ENCODE measurements at regions not wholly inside any gene's neighbourhood (a gene's known extent, or its start where the extent isn't known, plus 50 kb on each side); places are given as distances from the start of the nearest gene placed in this dataset.

GRCh38 chr9:12368569-12368968, 324.6 kb upstream of the TYRP1 start:
- DNase-seq = no peak
- Mint-ChIP-seq H3K4me1 (no peaks in the 10 kb centered on the region), H3K36me3 (ENCODE audit: low read depth) (no peaks in the 10 kb centered on the region), H3K4me3 (no peak overlapping the region), H3K27ac (no peak overlapping the region), H3K9me3 (no peaks in the 10 kb centered on the region), H3K27me3 (ENCODE audit: low read depth, poor library complexity) (no peaks in the 10 kb centered on the region)
- TF ChIP-seq, protein P1, sequence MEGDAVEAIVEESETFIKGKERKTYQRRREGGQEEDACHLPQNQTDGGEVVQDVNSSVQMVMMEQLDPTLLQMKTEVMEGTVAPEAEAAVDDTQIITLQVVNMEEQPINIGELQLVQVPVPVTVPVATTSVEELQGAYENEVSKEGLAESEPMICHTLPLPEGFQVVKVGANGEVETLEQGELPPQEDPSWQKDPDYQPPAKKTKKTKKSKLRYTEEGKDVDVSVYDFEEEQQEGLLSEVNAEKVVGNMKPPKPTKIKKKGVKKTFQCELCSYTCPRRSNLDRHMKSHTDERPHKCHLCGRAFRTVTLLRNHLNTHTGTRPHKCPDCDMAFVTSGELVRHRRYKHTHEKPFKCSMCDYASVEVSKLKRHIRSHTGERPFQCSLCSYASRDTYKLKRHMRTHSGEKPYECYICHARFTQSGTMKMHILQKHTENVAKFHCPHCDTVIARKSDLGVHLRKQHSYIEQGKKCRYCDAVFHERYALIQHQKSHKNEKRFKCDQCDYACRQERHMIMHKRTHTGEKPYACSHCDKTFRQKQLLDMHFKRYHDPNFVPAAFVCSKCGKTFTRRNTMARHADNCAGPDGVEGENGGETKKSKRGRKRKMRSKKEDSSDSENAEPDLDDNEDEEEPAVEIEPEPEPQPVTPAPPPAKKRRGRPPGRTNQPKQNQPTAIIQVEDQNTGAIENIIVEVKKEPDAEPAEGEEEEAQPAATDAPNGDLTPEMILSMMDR (IDR thresholded peaks at IDR 0.05) = no peak

DNA sequence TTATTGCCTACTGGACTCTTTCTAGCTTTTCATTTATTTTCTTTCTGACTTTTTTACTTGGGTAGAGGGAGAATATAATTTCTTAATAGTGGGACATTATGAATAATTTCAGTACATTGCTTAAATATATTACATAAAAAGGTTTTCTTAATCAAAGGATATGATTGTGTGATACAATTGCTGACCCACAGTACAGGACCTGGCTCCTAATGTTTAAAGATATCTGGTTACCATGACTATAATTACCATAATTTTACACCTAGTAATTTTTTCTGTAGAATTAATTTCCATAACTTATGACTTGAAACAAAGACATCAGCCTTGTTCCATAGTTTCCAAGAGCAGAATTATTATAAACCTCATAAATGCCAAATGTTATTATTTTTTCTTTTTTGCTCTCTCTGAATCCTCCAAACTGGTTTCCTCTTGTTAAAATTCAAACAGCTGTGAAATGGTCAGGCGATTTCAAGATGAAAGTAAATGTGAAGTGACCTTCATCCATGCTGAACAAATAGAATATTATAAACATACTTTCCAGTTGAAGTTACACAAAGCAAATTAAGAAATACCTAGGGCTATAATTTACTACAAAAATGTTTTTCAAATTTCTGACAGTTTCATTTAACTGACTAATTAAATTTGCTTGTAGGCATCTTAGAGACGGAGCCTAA, 301.2 kb upstream of the TYRP1 start:
- TF ChIP-seq, protein P1 (IDR thresholded peaks at IDR 0.05) = no peak
- Mint-ChIP-seq H3K27me3 (ENCODE audit: low read depth, poor library complexity) (no peaks in the 10 kb centered on the region), H3K9me3 (no peaks in the 10 kb centered on the region)

GRCh38 chr9:12394105-12394504, 299.1 kb upstream of the TYRP1 start:
- no peaks in the 10 kb centered on the region for H3K36me3 Mint-ChIP-seq (ENCODE audit: low read depth)

More for the DNA sequence above, 301.2 kb upstream of the TYRP1 start:
- no peaks in the 10 kb centered on the region for H3K36me3 Mint-ChIP-seq (ENCODE audit: low read depth)
- H3K4me3 Mint-ChIP-seq = no peak overlapping the region
- DNase-seq = no peak
- H3K4me1 Mint-ChIP-seq = no peaks in the 10 kb centered on the region
- no peak overlapping the region for H3K27ac Mint-ChIP-seq

GRCh38 chr9:12403721-12404120, 289.5 kb upstream of the TYRP1 start:
- no peak for DNase-seq
- TF ChIP-seq, protein P1 (IDR thresholded peaks at IDR 0.05) = no peak

More at GRCh38 chr9:12394105-12394504, 299.1 kb upstream of the TYRP1 start:
- Mint-ChIP-seq H3K9me3 (no peaks in the 10 kb centered on the region), H3K4me1 (no peaks in the 10 kb centered on the region), H3K4me3 (no peak overlapping the region), H3K27me3 (ENCODE audit: low read depth, poor library complexity) (no peaks in the 10 kb centered on the region), H3K27ac (no peak overlapping the region)
- DNase-seq = no peak
- TF ChIP-seq, protein P1 (IDR thresholded peaks at IDR 0.05) = no peak

DNA sequence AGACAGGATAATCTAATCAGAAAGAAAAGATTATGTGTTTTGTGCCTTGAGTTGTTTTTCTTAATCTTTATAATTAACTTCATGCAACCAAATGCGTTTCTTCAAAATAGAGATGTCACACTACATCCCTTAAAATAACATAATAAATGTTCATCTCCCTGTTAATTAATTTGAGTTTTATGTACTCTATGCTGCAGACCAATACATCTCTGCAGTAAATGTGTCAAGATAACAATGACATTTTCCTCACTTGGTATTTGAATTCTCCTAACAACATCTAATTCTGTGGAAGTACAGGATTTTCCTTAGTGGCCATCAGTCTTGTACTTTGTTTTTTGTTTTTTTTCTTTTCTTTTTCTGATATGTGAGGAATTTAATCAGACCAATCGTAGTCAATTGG, 279.2 kb upstream of the TYRP1 start:
- TF ChIP-seq, protein P1 (IDR thresholded peaks at IDR 0.05) = no peak
- Mint-ChIP-seq H3K27me3 (ENCODE audit: low read depth, poor library complexity) (no peaks in the 10 kb centered on the region), H3K9me3 (no peaks in the 10 kb centered on the region), H3K36me3 (ENCODE audit: low read depth) (no peaks in the 10 kb centered on the region), H3K4me1 (peaks cover 8% of the 10 kb centered on the region), H3K4me3 (no peak overlapping the region), H3K27ac (no peak overlapping the region)
- DNase-seq = no peak

More at GRCh38 chr9:12403721-12404120, 289.5 kb upstream of the TYRP1 start:
- no peaks in the 10 kb centered on the region for H3K4me1 Mint-ChIP-seq
- H3K9me3 Mint-ChIP-seq = no peaks in the 10 kb centered on the region
- H3K27ac Mint-ChIP-seq = no peak overlapping the region
- H3K27me3 Mint-ChIP-seq (ENCODE audit: low read depth, poor library complexity) = peaks cover 9% of the 10 kb centered on the region
- H3K36me3 Mint-ChIP-seq (ENCODE audit: low read depth) = no peaks in the 10 kb centered on the region
- H3K4me3 Mint-ChIP-seq = no peak overlapping the region

- H3K4me1 Mint-ChIP-seq = peaks cover 8% of the 10 kb centered on the region
- H3K27ac Mint-ChIP-seq = no peak overlapping the region
- no peak overlapping the region for H3K4me3 Mint-ChIP-seq
- DNase-seq = no peak
- no peaks in the 10 kb centered on the region for H3K27me3 Mint-ChIP-seq (ENCODE audit: low read depth, poor library complexity)
- TF ChIP-seq, protein P1 (IDR thresholded peaks at IDR 0.05) = no peak
- no peaks in the 10 kb centered on the region for H3K9me3 Mint-ChIP-seq
- H3K36me3 Mint-ChIP-seq (ENCODE audit: low read depth) = no peaks in the 10 kb centered on the region
These were observed 278.7 kb upstream of the TYRP1 start for GRCh38 chr9:12414514-12414913.
